DND-41 (cell line): ENCODE measurements at regions not wholly inside any gene's neighbourhood (a gene's known extent, or its start where the extent isn't known, plus 50 kb on each side); places are given as distances from the start of the nearest gene placed in this dataset.

Experiments
- CTCF ChIP-seq: IDR thresholded peaks from 2 replicates; pipeline ENCODE4 v1.5.1; 2012; ENCODE audit warnings: borderline replicate concordance, low read length, moderate library complexity, mild to moderate bottlenecking; ENCODE audit not compliant: poor library complexity, severe bottlenecking; ENCODE audit errors: extremely low read depth
- EZH2 ChIP-seq: IDR thresholded peaks from 3 replicates; pipeline ENCODE4 v1.6.1; 2012; ENCODE audit warnings: borderline replicate concordance, low read depth, mild to moderate bottlenecking, moderate library complexity, low read length, inconsistent platforms; ENCODE audit not compliant: severe bottlenecking

GRCh38 chr13:31485651-31486051 is 253.7 kb upstream of the RXFP2 start:
- no peak for TF ChIP-seq CTCF
- no peak for TF ChIP-seq EZH2
